ENCODE measurements at regions not wholly inside any gene's neighbourhood (a gene's known extent, or its start where the extent isn't known, plus 50 kb on each side); places are given as distances from the start of the nearest gene placed in this dataset.
"Not testable (repeated sequence)": the region's sequence is repeated elsewhere in the genome, so short reads cannot be mapped to it uniquely, and the experiment has no call there.

GRCh38 chr1:120592943-120593342, 130.8 kb upstream of the NBPF26 start:
- not testable (repeated sequence) for TF ChIP-seq POLR2A, CTCF (IDR thresholded peaks at IDR 0.05)
